Epithelial cell of proximal tubule (primary cell): ENCODE measurements at regions not wholly inside any gene's neighbourhood (a gene's known extent, or its start where the extent isn't known, plus 50 kb on each side); places are given as distances from the start of the nearest gene placed in this dataset.

ENCODE experiments used
- DNase-seq: peaks from one replicate; pipeline ENCODE4 v3.0.0-alpha.2; 2011; ENCODE audit warnings: low read depth
- H3K4me3 ChIP-seq: 2 replicates; pipeline ENCODE4 v1.5.1; 2011; ENCODE audit warnings: low read depth, mild to moderate bottlenecking, low read length
- CTCF ChIP-seq: conservative IDR thresholded peaks from 2 replicates; pipeline ENCODE4 v1.5.1; 2012; ENCODE audit warnings: low read depth, mild to moderate bottlenecking, low read length

GRCh38 chr10:18960466-18961079 lies 88.0 kb upstream of the MALRD1 start:
- DNase-seq, result no peak
- H3K4me3 ChIP-seq, result no peak overlapping the region
- no peak for TF ChIP-seq CTCF

- no peak overlapping the region for H3K4me3 ChIP-seq
- no peak for DNase-seq
- no peak for TF ChIP-seq CTCF
Observed at GRCh38 chr10:18968159-18968558, 80.4 kb upstream of the MALRD1 start.

GRCh38 chr10:18976696-18977251 lies 71.8 kb upstream of the MALRD1 start:
- no peak overlapping the region for H3K4me3 ChIP-seq
- DNase-seq, result no peak
- no peak for TF ChIP-seq CTCF

- no peak overlapping the region for H3K4me3 ChIP-seq
- DNase-seq, result no peak
- TF ChIP-seq CTCF, result no peak
Observed at GRCh38 chr10:18980089-18980629, 68.4 kb upstream of the MALRD1 start.

- no peak for DNase-seq
- no peak for TF ChIP-seq CTCF
- no peak overlapping the region for H3K4me3 ChIP-seq
Observed at GRCh38 chr10:18984531-18984930, 64.1 kb upstream of the MALRD1 start.

GRCh38 chr10:18988338-18988737 lies 60.3 kb upstream of the MALRD1 start:
- no peak for DNase-seq
- no peak overlapping the region for H3K4me3 ChIP-seq
- TF ChIP-seq CTCF, result no peak
